ENCODE measurements at regions not wholly inside any gene's neighbourhood (a gene's known extent, or its start where the extent isn't known, plus 50 kb on each side); places are given as distances from the start of the nearest gene placed in this dataset.

GRCh38 chr6:93663111-93663510 is 243.8 kb upstream of the EPHA7 start:
- no peak for TF ChIP-seq CTCF (IDR thresholded peaks at IDR 0.05; ENCODE audit: low read depth, low read length, missing input control)
- no peak for TF ChIP-seq HNF4G (IDR thresholded peaks at IDR 0.05)
- no peak for TF ChIP-seq HNF4A (conservative IDR thresholded peaks at IDR 0.05)
- no peak for TF ChIP-seq REST (IDR thresholded peaks at IDR 0.05)
- TF ChIP-seq NR2F2 (IDR thresholded peaks at IDR 0.05) = no peak
- no peak for TF ChIP-seq RAD21 (IDR thresholded peaks at IDR 0.05)
- no peak for TF ChIP-seq FOXA1 (IDR thresholded peaks at IDR 0.05)

GRCh38 chr6:93654548-93654947 is 235.2 kb upstream of the EPHA7 start:
- Histone ChIP-seq H3K36me3 (ENCODE audit: control insufficient read depth in 4 of 4, insufficient read depth in 3 of 4, low read depth in 1 of 4, low read length in 3 of 4) (no peaks in the 10 kb centered on the region), H3K4me1 (ENCODE audit: control insufficient read depth in 4 of 4, insufficient read depth in 4 of 4, low read length in 3 of 4) (no peaks in the 10 kb centered on the region), H3K9me3 (ENCODE audit: control insufficient read depth in 4 of 4, low read length in 3 of 4) (no peaks in the 10 kb centered on the region), H3K9ac (ENCODE audit: low read depth in 1 of 2, low read length in 2 of 2) (no peak overlapping the region), H3K27me3 (ENCODE audit: control insufficient read depth in 4 of 4, insufficient read depth in 4 of 4, low read length in 3 of 4) (no peaks in the 10 kb centered on the region), H3K27ac (ENCODE audit: low read depth in 1 of 2, low read length in 2 of 2) (no peak overlapping the region), H3K4me3 (ENCODE audit: low read depth in 1 of 3, low read length in 3 of 3) (no peak overlapping the region)
- DNase-seq (ENCODE audit: low spot score) = no peak
- TF ChIP-seq GABPA (IDR thresholded peaks at IDR 0.05 in 1 of 2, conservative IDR thresholded peaks at IDR 0.05 in 1 of 2) (no peak), YY1 (IDR thresholded peaks at IDR 0.05) (no peak), FOXA1 (IDR thresholded peaks at IDR 0.05) (no peak), ATF3 (IDR thresholded peaks at IDR 0.05) (no peak), ZBTB33 (IDR thresholded peaks at IDR 0.05) (no peak), NR2F2 (IDR thresholded peaks at IDR 0.05) (no peak), HNF4G (IDR thresholded peaks at IDR 0.05) (no peak), REST (IDR thresholded peaks at IDR 0.05) (no peak), JUND (IDR thresholded peaks at IDR 0.05) (no peak), RXRA (IDR thresholded peaks at IDR 0.05) (no peak), TAF1 (conservative IDR thresholded peaks at IDR 0.05) (no peak), FOXA2 (IDR thresholded peaks at IDR 0.05) (no peak), RAD21 (IDR thresholded peaks at IDR 0.05) (no peak), EGR1 (IDR thresholded peaks at IDR 0.05; ENCODE audit: low read depth in 2 of 2) (no peak), MAX (IDR thresholded peaks at IDR 0.05) (no peak), SP1 (IDR thresholded peaks at IDR 0.05) (no peak), HNF4A (conservative IDR thresholded peaks at IDR 0.05) (no peak), CTCF (IDR thresholded peaks at IDR 0.05; ENCODE audit: low read depth, low read length, missing input control) (no peak)
- WGBS = 52% methylated on average over 2 of the region's 2 CpGs

More at GRCh38 chr6:93663111-93663510, 243.8 kb upstream of the EPHA7 start:
- Histone ChIP-seq H3K27me3 (ENCODE audit: control insufficient read depth in 4 of 4, insufficient read depth in 4 of 4, low read length in 3 of 4) (no peaks in the 10 kb centered on the region), H3K4me3 (ENCODE audit: low read depth in 1 of 3, low read length in 3 of 3) (no peak overlapping the region), H3K4me1 (ENCODE audit: control insufficient read depth in 4 of 4, insufficient read depth in 4 of 4, low read length in 3 of 4) (no peaks in the 10 kb centered on the region), H3K9ac (ENCODE audit: low read depth in 1 of 2, low read length in 2 of 2) (no peak overlapping the region), H3K27ac (ENCODE audit: low read depth in 1 of 2, low read length in 2 of 2) (no peak overlapping the region), H3K9me3 (ENCODE audit: control insufficient read depth in 4 of 4, low read length in 3 of 4) (no peaks in the 10 kb centered on the region), H3K36me3 (ENCODE audit: control insufficient read depth in 4 of 4, insufficient read depth in 3 of 4, low read depth in 1 of 4, low read length in 3 of 4) (no peaks in the 10 kb centered on the region)
- WGBS = 27% methylated on average over 1 of the region's 1 CpG
- DNase-seq (ENCODE audit: low spot score) = no peak
